ENCODE measurements at regions not wholly inside any gene's neighbourhood (a gene's known extent, or its start where the extent isn't known, plus 50 kb on each side); places are given as distances from the start of the nearest gene placed in this dataset.

- TF ChIP-seq EZH2 (IDR thresholded peaks at IDR 0.05; ENCODE audit: low read depth, unreplicated experiment) (no peak), CTCF (conservative IDR thresholded peaks at IDR 0.05; ENCODE audit: low read depth in 2 of 2) (no peak), NANOG (IDR thresholded peaks at IDR 0.05; ENCODE audit: borderline replicate concordance) (no peak), STAT1 (IDR thresholded peaks at IDR 0.05; ENCODE audit: unreplicated experiment) (no peak), CREB1 (CRISPR knock-in tag; IDR thresholded peaks at IDR 0.05; ENCODE audit: low read depth) (no peak), POLR2AphosphoS5 (IDR thresholded peaks at IDR 0.05; ENCODE audit: low read depth) (no peak), REST (IDR thresholded peaks at IDR 0.05; ENCODE audit: unreplicated experiment) (no peak), JUNB (IDR thresholded peaks at IDR 0.05; ENCODE audit: unreplicated experiment) (no peak), ZNF331 (CRISPR knock-in tag; IDR thresholded peaks at IDR 0.05; ENCODE audit: low read depth) (no peak)
- TF ChIP-seq, protein P1, sequence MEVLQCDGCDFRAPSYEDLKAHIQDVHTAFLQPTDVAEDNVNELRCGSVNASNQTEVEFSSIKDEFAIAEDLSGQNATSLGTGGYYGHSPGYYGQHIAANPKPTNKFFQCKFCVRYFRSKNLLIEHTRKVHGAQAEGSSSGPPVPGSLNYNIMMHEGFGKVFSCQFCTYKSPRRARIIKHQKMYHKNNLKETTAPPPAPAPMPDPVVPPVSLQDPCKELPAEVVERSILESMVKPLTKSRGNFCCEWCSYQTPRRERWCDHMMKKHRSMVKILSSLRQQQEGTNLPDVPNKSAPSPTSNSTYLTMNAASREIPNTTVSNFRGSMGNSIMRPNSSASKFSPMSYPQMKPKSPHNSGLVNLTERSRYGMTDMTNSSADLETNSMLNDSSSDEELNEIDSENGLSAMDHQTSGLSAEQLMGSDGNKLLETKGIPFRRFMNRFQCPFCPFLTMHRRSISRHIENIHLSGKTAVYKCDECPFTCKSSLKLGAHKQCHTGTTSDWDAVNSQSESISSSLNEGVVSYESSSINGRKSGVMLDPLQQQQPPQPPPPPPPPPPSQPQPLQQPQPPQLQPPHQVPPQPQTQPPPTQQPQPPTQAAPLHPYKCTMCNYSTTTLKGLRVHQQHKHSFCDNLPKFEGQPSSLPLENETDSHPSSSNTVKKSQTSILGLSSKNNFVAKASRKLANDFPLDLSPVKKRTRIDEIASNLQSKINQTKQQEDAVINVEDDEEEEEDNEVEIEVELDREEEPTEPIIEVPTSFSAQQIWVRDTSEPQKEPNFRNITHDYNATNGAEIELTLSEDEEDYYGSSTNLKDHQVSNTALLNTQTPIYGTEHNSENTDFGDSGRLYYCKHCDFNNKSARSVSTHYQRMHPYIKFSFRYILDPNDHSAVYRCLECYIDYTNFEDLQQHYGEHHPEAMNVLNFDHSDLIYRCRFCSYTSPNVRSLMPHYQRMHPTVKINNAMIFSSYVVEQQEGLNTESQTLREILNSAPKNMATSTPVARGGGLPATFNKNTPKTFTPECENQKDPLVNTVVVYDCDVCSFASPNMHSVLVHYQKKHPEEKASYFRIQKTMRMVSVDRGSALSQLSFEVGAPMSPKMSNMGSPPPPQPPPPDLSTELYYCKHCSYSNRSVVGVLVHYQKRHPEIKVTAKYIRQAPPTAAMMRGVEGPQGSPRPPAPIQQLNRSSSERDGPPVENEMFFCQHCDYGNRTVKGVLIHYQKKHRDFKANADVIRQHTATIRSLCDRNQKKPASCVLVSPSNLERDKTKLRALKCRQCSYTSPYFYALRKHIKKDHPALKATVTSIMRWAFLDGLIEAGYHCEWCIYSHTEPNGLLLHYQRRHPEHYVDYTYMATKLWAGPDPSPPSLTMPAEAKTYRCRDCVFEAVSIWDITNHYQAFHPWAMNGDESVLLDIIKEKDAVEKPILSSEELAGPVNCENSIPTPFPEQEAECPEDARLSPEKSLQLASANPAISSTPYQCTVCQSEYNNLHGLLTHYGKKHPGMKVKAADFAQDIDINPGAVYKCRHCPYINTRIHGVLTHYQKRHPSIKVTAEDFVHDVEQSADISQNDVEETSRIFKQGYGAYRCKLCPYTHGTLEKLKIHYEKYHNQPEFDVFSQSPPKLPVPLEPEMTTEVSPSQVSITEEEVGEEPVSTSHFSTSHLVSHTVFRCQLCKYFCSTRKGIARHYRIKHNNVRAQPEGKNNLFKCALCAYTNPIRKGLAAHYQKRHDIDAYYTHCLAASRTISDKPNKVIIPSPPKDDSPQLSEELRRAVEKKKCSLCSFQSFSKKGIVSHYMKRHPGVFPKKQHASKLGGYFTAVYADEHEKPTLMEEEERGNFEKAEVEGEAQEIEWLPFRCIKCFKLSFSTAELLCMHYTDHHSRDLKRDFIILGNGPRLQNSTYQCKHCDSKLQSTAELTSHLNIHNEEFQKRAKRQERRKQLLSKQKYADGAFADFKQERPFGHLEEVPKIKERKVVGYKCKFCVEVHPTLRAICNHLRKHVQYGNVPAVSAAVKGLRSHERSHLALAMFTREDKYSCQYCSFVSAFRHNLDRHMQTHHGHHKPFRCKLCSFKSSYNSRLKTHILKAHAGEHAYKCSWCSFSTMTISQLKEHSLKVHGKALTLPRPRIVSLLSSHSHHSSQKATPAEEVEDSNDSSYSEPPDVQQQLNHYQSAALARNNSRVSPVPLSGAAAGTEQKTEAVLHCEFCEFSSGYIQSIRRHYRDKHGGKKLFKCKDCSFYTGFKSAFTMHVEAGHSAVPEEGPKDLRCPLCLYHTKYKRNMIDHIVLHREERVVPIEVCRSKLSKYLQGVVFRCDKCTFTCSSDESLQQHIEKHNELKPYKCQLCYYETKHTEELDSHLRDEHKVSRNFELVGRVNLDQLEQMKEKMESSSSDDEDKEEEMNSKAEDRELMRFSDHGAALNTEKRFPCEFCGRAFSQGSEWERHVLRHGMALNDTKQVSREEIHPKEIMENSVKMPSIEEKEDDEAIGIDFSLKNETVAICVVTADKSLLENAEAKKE (CRISPR knock-in tag; IDR thresholded peaks at IDR 0.05) = no peak
Measured at GRCh38 chr12:126196263-126196662, 1131.0 kb downstream of the AACS start.
